ENCODE measurements at regions not wholly inside any gene's neighbourhood (a gene's known extent, or its start where the extent isn't known, plus 50 kb on each side); places are given as distances from the start of the nearest gene placed in this dataset.

GRCh38 chr10:57247271-57247670 lies 886.2 kb upstream of the ZWINT start:
- TF ChIP-seq CTCF (optimal IDR thresholded peaks at IDR 0.05 in 1 of 3, IDR thresholded peaks at IDR 0.05 in 1 of 3, conservative IDR thresholded peaks at IDR 0.05 in 1 of 3; ENCODE audit: extremely low read depth in 1 of 3, insufficient read depth in 2 of 3, low read length in 3 of 3) (no peak), EZH2 (IDR thresholded peaks at IDR 0.05; ENCODE audit: low read length) (no peak)

Data from keratinocyte (primary cell).